OCI-LY1 (cell line): ENCODE measurements at regions not wholly inside any gene's neighbourhood (a gene's known extent, or its start where the extent isn't known, plus 50 kb on each side); places are given as distances from the start of the nearest gene placed in this dataset.

Source experiments
- CTCF ChIP-seq: fragments of 200-600 bp; sonication (generic), shearing (Covaris generic); IDR thresholded peaks from 2 replicates; pipeline ENCODE4 v1.5.1; 2017; ENCODE audit warnings: mild to moderate bottlenecking, antibody characterized with exemption, low read length, moderate library complexity, mixed read lengths
- EZH2 ChIP-seq: fragments of 200-600 bp; sonication (generic), shearing (Covaris generic); IDR thresholded peaks from 2 replicates; pipeline ENCODE4 v1.8.0; 2017; ENCODE audit warnings: borderline replicate concordance, mixed run types, mild to moderate bottlenecking, antibody characterized with exemption, low read length, moderate library complexity, mixed read lengths

- TF ChIP-seq CTCF (no peak), EZH2 (no peak)
Measured at GRCh38 chr2:155095613-155096012, 397.1 kb downstream of the KCNJ3 start.
